Osteoblast (primary cell): ENCODE measurements at regions not wholly inside any gene's neighbourhood (a gene's known extent, or its start where the extent isn't known, plus 50 kb on each side); places are given as distances from the start of the nearest gene placed in this dataset.

Experiments
- DNase-seq: peaks from one replicate; pipeline ENCODE4 v3.0.0; 2011; ENCODE audit warnings: low spot score, mixed read lengths; ENCODE audit not compliant: insufficient read length; ENCODE audit errors: missing footprints
- H2AFZ ChIP-seq: 2 replicates; pipeline ENCODE4 v1.6.0; 2011; ENCODE audit warnings: mild to moderate bottlenecking, low read length
- H3K27ac ChIP-seq: 2 replicates; pipeline ENCODE4 v1.5.1; 2011; ENCODE audit warnings: mild to moderate bottlenecking, low read depth, low read length, moderate library complexity
- H3K27me3 ChIP-seq: 2 replicates; pipeline ENCODE4 v1.6.0; 2012; ENCODE audit warnings: mild to moderate bottlenecking, control low read depth, inconsistent platforms, low read length, moderate library complexity; ENCODE audit not compliant: insufficient read depth
- H3K36me3 ChIP-seq: 2 replicates; pipeline ENCODE4 v1.5.1; 2011; ENCODE audit warnings: mild to moderate bottlenecking, low read length, control low read depth, moderate library complexity; ENCODE audit not compliant: insufficient read depth
- H3K4me1 ChIP-seq: 2 replicates; pipeline ENCODE4 v1.5.1; 2011; ENCODE audit warnings: mild to moderate bottlenecking, low read length, control low read depth, moderate library complexity; ENCODE audit not compliant: insufficient read depth
- H3K4me2 ChIP-seq: 2 replicates; pipeline ENCODE4 v1.6.0; 2011; ENCODE audit warnings: mild to moderate bottlenecking, low read length; ENCODE audit not compliant: insufficient read depth
- H3K4me3 ChIP-seq: fragments of 200-600 bp; sonication (generic); 3 replicates; pipeline ENCODE4 v1.5.1; 2012; ENCODE audit warnings: mild to moderate bottlenecking, low read length, inconsistent platforms; ENCODE audit not compliant: insufficient read depth
- H3K79me2 ChIP-seq: 2 replicates; pipeline ENCODE4 v1.6.0; 2012; ENCODE audit warnings: mild to moderate bottlenecking, low read length, control low read depth, inconsistent platforms; ENCODE audit not compliant: insufficient read depth
- H3K9me3 ChIP-seq: 2 replicates; pipeline ENCODE4 v1.5.1; 2011; ENCODE audit warnings: low read depth, low read length, control low read depth
- H4K20me1 ChIP-seq: 2 replicates; pipeline ENCODE4 v1.6.0; 2012; ENCODE audit warnings: mild to moderate bottlenecking, low read length, control low read depth; ENCODE audit not compliant: insufficient read depth
- TF ChIP-seq, protein P1 (sequence below): IDR thresholded peaks from 2 replicates; pipeline ENCODE4 v1.5.1; 2011; ENCODE audit warnings: mild to moderate bottlenecking, low read depth, low read length, moderate library complexity; ENCODE audit errors: extremely low read depth

DNA sequence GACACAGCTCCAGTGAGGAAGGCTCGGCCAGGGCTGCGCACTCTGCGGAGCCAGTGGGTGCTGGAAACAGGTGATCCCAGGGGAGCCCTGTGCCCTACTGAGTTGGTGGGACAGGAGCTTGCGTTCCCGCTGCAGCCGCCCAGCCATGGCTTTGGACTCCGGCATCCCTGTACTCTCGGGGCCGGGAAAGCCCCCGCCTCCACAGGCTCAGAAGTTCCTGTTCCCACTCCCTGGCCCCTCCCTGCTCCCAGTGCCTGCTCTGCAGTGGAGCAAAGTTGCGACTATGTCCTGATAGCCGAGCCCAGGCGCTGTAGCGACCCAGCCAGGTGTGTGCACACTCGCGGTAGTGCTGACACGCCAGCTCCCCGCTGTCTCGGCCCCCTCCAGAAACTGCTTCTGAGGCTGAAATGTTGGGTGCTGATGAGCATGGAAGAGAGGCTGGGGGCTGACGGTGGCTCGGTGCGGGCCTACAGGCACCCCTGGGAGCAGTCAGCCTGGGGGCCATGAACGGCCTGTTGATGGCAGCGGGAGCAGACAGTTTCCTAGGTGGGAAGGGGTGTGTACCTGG is 344.6 kb upstream of the MGAT4C start:
- Histone ChIP-seq H3K27me3 (no peaks in the 10 kb centered on the region), H3K9me3 (no peaks in the 10 kb centered on the region), H2AFZ (no peak overlapping the region), H3K4me3 (no peak overlapping the region), H3K36me3 (no peaks in the 10 kb centered on the region), H4K20me1 (no peaks in the 10 kb centered on the region), H3K79me2 (no peaks in the 10 kb centered on the region), H3K4me2 (no peak overlapping the region), H3K27ac (no peak overlapping the region), H3K4me1 (no peaks in the 10 kb centered on the region)
- TF ChIP-seq, protein P1, sequence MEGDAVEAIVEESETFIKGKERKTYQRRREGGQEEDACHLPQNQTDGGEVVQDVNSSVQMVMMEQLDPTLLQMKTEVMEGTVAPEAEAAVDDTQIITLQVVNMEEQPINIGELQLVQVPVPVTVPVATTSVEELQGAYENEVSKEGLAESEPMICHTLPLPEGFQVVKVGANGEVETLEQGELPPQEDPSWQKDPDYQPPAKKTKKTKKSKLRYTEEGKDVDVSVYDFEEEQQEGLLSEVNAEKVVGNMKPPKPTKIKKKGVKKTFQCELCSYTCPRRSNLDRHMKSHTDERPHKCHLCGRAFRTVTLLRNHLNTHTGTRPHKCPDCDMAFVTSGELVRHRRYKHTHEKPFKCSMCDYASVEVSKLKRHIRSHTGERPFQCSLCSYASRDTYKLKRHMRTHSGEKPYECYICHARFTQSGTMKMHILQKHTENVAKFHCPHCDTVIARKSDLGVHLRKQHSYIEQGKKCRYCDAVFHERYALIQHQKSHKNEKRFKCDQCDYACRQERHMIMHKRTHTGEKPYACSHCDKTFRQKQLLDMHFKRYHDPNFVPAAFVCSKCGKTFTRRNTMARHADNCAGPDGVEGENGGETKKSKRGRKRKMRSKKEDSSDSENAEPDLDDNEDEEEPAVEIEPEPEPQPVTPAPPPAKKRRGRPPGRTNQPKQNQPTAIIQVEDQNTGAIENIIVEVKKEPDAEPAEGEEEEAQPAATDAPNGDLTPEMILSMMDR, result no peak
- no peak for DNase-seq

DNA sequence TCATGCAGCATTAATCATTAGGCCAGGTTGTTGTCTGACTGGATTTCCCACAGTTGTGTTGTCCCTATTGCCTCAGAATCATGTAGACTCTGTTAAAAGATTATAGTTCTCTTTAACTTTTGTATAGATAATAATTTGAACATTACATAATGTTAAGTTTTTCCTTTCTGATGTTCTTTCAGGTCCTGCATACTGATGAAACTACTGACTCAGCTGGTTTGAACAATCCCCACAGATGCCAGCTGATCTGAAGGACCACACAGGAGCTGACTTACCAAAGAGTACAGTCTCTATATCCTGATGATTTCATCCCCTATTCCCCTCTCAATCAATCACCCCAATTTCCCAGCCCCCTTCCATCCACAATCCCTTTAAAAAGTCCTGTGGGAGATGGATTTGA is 341.2 kb upstream of the MGAT4C start:
- no peaks in the 10 kb centered on the region for H3K36me3 ChIP-seq
- H3K4me3 ChIP-seq, result no peak overlapping the region
- no peaks in the 10 kb centered on the region for H4K20me1 ChIP-seq
- no peaks in the 10 kb centered on the region for H3K27me3 ChIP-seq
- H3K27ac ChIP-seq, result no peak overlapping the region
- H2AFZ ChIP-seq, result no peak overlapping the region
- no peak overlapping the region for H3K4me2 ChIP-seq
- DNase-seq, result no peak
- no peaks in the 10 kb centered on the region for H3K4me1 ChIP-seq
- no peaks in the 10 kb centered on the region for H3K9me3 ChIP-seq
- no peaks in the 10 kb centered on the region for H3K79me2 ChIP-seq
- TF ChIP-seq, protein P1, result no peak

DNA sequence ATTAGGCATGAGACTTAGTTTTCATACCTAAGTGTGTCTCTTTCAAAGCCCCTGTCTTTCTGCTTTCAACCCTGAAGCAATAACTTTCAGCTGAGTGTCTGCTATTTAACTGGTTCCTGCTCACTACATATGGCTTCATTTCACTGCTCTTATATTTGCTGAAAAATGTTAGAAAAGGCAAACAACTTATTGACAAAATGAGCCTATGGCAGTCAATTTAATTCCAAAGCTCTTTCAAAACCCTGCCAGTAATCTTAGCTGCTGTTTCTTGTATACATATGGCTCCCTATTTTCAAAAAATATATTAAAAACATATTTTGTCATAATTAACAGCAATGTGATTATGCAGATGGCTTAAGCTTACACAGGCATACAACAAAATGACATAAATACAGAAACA is 334.1 kb upstream of the MGAT4C start:
- Histone ChIP-seq H3K79me2 (no peaks in the 10 kb centered on the region), H3K36me3 (no peaks in the 10 kb centered on the region), H3K27ac (no peak overlapping the region), H3K4me2 (no peak overlapping the region), H2AFZ (no peak overlapping the region), H3K27me3 (no peaks in the 10 kb centered on the region), H3K4me1 (no peaks in the 10 kb centered on the region), H3K4me3 (no peak overlapping the region), H4K20me1 (no peaks in the 10 kb centered on the region), H3K9me3 (no peaks in the 10 kb centered on the region)
- no peak for DNase-seq
- TF ChIP-seq, protein P1, result no peak

DNA sequence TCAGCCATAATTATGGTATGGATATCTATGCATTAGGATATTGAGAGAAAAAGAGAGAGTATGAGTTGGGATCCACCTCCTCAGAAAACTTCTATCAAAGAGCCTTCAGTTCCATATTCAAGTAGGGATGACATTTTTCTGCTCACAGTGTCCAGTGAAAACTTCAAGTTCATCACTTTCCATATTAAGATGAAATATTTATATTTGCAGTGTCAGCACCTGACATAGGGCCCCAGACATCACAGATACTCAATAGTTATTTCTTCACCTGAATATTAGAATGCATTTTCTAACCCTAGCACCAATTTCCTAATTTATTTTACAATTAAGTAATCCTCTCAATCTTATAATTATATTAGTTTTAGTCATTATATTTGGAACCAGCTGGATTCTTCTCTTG is 318.0 kb upstream of the MGAT4C start:
- no peaks in the 10 kb centered on the region for H3K4me1 ChIP-seq
- no peak overlapping the region for H3K27ac ChIP-seq
- TF ChIP-seq, protein P1, result no peak

More for the DNA sequence above, 318.0 kb upstream of the MGAT4C start:
- DNase-seq, result no peak
- Histone ChIP-seq H3K27me3 (no peaks in the 10 kb centered on the region), H4K20me1 (no peaks in the 10 kb centered on the region), H3K4me2 (no peak overlapping the region), H3K79me2 (no peaks in the 10 kb centered on the region), H2AFZ (no peak overlapping the region), H3K4me3 (no peak overlapping the region), H3K9me3 (no peaks in the 10 kb centered on the region), H3K36me3 (no peaks in the 10 kb centered on the region)
